SIG-M5 treated with dmso at 0.1 percent for 504 hours (cell line): ENCODE measurements at regions not wholly inside any gene's neighbourhood (a gene's known extent, or its start where the extent isn't known, plus 50 kb on each side); places are given as distances from the start of the nearest gene placed in this dataset.

ENCODE experiments used
- DNase-seq: peaks from one replicate; lab custom pipeline; 2025; ENCODE audit not compliant: unreplicated experiment; lab: John Stamatoyannopoulos, UW

GRCh38 chr1:216924732-216925131 lies 201.5 kb upstream of the ESRRG start:
- DNase-seq: no peak

- no peak for DNase-seq
These were observed 200.4 kb upstream of the ESRRG start for GRCh38 chr1:216923601-216924000.

DNA sequence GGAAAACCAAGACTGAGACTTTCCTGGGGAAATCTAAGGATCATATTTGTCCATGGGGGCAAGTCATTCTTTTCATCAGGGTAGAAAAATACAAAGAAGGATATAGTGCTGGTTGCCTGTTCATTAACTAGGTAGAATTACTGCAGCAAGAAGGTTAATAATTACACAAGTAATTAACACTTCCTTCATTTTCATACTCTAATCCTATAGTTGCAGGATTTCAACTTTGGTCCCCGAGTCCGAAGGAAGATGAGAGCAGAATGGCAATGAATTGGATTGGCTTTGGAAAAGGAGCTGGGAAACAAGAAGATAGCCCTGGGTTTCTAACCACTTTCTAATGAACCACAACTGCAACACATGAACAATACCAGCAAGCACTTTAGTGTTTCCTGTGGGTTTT lies 199.2 kb upstream of the ESRRG start:
- DNase-seq: no peak

DNA sequence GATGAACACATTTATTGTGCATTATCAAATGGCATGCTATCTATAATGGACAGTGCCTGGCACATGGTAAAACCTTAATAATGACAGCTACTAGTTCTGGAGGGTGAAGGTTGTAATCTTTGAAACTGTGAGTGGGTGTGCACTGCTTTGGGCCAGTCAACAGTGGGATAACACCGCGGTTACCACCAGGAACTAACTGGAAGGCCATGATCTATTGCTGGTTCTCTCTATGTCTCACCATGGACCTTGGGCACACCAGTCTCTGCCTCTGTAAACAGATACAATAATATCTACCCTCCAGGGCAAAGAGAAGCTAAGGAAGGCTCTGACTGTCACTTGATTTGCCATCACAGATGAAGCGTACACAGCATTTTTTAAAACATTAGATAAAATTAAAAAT lies 198.6 kb upstream of the ESRRG start:
- DNase-seq: no peak

DNA sequence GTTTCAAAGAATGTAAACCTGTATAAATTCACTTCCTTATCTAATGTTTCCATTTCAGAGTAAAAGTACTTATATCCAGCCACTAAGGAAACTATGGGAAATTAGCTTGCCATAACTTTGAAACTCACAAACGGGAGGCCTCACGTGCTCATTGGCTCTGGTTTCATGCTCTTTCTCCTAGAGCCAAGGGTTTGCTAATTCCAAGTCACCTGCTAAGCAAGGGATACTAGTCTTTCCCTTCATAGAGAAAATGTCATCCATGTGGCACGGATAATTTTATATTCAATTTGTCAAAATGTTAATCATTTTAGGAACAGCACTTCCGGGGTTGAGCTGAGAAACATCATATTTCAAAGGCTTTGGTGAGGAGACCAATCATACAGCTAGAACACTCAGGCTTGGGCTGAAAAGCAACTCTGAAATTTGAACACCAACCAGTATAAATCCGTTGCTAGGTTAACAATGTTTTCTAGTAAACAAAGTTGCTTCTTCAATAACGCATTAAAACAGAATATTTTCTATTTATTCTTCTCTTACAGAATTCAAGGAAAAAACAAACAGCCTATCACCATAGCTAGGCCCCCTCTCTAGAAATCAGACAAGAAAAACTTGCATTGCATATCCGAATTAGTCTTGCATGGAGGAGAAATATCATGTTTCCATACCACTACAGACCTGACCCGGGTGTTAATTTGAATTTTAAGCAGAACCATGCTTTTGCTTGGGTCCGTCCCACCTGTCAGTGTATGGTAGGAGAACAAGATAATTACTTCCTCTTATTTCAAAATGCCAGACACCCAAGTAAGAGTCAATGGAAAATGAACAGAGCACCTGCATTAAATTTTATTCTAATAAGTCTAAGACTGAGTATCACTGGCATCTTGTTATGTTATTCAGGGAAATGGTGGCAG lies 196.1 kb upstream of the ESRRG start:
- no peak for DNase-seq

GRCh38 chr1:216916890-216917438 lies 193.7 kb upstream of the ESRRG start:
- DNase-seq: no peak

- DNase-seq: no peak
These were observed 191.7 kb upstream of the ESRRG start for GRCh38 chr1:216914974-216915373.

- DNase-seq: no peak
These were observed 190.7 kb upstream of the ESRRG start for GRCh38 chr1:216913976-216914375.

DNA sequence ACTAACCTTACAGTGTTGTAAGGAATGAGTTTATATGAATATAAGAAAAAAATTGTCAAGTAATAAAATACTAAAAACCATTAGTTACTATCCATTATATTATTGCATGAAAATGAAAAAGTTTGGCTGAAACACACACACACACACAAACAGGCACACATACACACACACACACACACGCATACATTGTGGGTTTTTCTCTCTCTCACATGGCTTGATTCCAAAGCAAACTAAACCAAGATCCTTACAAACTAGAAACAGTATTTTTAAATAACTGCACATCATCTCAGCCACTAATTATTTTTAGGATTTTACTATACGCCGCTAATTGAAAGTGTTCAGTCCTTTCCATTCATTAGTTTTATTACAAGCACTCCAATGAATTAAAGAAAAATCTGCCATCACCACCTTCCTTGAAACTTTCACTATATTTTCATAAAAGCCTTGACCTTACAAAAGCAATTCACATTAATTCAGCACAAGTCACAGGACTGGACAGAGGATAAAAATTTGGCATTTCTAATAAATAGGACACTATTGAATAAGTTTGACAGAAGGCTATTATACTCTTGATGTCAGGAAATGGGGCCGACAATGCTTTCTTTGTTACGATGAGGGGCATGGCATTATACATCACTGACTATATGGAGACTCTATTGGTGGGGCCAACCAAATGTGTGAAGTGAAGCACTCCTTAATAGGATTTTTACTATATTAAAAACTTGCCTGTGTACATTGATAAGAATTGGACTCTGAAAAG lies 187.0 kb upstream of the ESRRG start:
- DNase-seq: no peak

- DNase-seq: no peak
These were observed 184.9 kb upstream of the ESRRG start for GRCh38 chr1:216908126-216908525.

DNA sequence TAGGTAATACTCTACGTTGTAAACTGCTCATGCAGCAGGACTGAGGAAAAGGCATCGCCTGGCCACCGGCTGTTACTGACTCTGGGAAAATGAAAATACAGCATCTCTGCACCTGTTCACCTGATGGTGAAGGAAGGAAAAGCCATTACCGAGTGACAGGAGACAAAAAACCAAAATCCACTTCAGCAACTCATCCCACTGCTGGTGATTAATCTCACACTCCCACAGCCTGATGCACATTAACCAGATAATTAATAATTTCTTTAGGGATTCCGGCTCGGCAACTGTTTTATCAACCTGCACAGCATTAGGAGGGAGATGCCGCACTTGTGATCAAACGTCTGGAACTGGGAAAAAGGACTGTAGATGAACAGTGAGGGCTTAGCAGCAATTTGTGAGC lies 183.9 kb upstream of the ESRRG start:
- no peak for DNase-seq

GRCh38 chr1:216905781-216906180 lies 182.6 kb upstream of the ESRRG start:
- DNase-seq: no peak

DNA sequence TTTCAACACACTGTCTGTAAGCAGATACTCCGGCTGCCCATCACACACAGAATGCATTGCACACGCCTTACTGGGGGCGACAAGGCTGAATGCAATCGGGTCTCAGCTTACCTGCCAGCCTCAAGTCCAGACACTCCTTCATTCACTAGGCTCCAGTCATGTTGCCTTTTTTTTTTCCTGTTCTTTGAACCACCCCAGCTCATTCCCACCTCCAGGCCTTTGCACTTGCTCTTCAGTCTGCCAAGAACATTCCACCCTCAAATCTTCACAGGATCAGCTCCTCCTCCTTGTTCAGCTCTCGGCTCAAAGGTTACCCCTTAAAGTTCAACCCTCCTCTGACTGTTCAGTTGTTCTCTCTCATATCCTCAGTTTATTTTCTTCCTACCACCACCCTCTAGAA lies 181.9 kb upstream of the ESRRG start:
- DNase-seq: no peak

GRCh38 chr1:216904471-216904870 lies 181.2 kb upstream of the ESRRG start:
- no peak for DNase-seq

DNA sequence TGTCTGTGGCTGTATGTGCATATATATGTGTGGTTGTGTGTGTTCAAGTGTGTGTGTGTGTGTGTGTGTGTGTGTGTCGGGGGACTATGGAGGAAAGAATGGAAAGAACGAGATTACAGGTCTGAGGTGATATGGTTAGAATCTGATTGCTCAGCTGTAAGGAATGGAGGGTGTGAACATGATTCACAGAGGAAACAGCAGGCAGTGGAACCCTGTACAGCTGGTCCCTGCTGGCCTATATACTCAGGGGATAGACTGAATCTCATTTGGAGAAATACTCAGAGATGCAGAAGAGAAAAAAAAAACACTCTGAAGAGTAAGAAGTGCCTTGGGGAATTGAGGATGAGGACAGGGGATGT lies 180.1 kb upstream of the ESRRG start:
- DNase-seq: no peak

GRCh38 chr1:216902669-216903381 lies 179.6 kb upstream of the ESRRG start:
- DNase-seq: no peak

- no peak for DNase-seq
These were observed 176.9 kb upstream of the ESRRG start for GRCh38 chr1:216900116-216900620.

- DNase-seq: no peak
These were observed 175.6 kb upstream of the ESRRG start for GRCh38 chr1:216898801-216899200.

DNA sequence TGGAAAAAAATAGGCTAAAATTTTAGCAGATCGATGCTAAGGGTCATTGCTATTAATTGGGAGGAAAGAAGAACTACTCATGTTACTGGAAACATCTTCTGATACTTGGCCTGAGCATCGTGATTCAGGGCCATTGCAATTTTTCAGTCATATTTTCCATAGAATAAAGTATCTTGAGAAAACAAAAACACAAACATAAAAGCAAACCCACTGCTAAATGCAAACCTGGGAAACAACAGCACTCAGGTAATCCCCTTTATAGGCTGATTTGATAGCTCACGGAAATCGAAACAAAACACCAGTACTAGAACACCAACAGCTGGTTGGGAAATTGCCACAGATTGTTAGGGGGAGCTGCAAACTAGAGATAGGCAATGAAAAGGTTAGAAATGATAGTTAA lies 172.9 kb upstream of the ESRRG start:
- no peak for DNase-seq

GRCh38 chr1:216894494-216894893 lies 171.3 kb upstream of the ESRRG start:
- no peak for DNase-seq

GRCh38 chr1:216892581-216893160 lies 169.4 kb upstream of the ESRRG start:
- no peak for DNase-seq
